ENCODE measurements at regions not wholly inside any gene's neighbourhood (a gene's known extent, or its start where the extent isn't known, plus 50 kb on each side); places are given as distances from the start of the nearest gene placed in this dataset.

DNA sequence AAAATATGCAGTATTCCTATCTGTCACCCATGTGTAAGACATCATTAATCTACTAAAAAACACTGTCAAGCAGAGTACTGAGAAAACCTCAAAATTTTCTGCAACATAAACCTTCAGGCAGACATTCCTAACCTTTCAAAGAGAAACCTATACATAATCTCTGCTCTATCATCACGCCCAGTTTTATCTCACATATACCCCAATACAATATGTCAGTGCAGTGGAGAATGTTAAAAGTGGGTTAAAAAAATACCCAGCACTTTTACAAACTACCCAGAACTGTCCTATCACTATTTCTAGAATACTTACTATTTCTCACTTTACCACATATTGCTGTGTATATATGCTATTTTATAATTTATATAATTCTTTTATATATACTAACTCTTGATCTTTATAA lies 922.0 kb upstream of the SORCS1 start:
- H3K36me3 ChIP-seq (ENCODE audit: insufficient read depth), result no peaks in the 10 kb centered on the region
- no peak overlapping the region for H3K9ac ChIP-seq
- H3K4me3 ChIP-seq (IDR thresholded peaks at IDR 0.05; ENCODE audit: insufficient read depth, low read depth, low read length), result no peak overlapping the region
- no peaks in the 10 kb centered on the region for H3K79me2 ChIP-seq (ENCODE audit: insufficient read depth, low read depth)
- no peak overlapping the region for H3K27ac ChIP-seq
- TF ChIP-seq, protein P1, sequence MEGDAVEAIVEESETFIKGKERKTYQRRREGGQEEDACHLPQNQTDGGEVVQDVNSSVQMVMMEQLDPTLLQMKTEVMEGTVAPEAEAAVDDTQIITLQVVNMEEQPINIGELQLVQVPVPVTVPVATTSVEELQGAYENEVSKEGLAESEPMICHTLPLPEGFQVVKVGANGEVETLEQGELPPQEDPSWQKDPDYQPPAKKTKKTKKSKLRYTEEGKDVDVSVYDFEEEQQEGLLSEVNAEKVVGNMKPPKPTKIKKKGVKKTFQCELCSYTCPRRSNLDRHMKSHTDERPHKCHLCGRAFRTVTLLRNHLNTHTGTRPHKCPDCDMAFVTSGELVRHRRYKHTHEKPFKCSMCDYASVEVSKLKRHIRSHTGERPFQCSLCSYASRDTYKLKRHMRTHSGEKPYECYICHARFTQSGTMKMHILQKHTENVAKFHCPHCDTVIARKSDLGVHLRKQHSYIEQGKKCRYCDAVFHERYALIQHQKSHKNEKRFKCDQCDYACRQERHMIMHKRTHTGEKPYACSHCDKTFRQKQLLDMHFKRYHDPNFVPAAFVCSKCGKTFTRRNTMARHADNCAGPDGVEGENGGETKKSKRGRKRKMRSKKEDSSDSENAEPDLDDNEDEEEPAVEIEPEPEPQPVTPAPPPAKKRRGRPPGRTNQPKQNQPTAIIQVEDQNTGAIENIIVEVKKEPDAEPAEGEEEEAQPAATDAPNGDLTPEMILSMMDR (conservative IDR thresholded peaks at IDR 0.05; ENCODE audit: low read depth, low read length), result no peak
- no peak overlapping the region for H3K4me2 ChIP-seq
- no peaks in the 10 kb centered on the region for H3K4me1 ChIP-seq (ENCODE audit: low read depth, poor library complexity, severe bottlenecking)
- H4K20me1 ChIP-seq (ENCODE audit: insufficient read depth), result no peaks in the 10 kb centered on the region
- no peaks in the 10 kb centered on the region for H3K27me3 ChIP-seq (ENCODE audit: insufficient read depth, low read depth)
- no peak overlapping the region for H2AFZ ChIP-seq (ENCODE audit: low read depth)

DNA sequence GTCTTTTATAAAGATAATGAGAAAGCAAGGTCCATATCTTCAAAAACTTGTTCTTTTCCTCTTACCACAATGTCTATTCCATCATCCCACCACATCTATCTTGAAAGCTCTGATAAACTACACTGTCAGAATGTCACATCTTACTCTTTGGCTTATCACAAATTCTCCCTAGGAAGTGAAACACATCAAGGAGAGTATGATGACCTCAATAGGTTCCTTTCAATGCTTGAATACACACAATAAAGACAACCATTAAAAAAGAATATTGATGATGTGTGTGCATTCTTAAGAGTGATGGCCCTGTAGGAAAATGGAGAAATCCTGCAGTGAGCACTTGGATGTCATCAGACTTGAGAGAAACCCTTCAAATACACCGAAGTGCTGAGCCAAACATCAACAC lies 918.1 kb upstream of the SORCS1 start:
- H3K27ac ChIP-seq, result no peak overlapping the region
- H3K9ac ChIP-seq, result no peak overlapping the region
- no peaks in the 10 kb centered on the region for H3K36me3 ChIP-seq (ENCODE audit: insufficient read depth)
- TF ChIP-seq, protein P1 (conservative IDR thresholded peaks at IDR 0.05; ENCODE audit: low read depth, low read length), result no peak
- no peaks in the 10 kb centered on the region for H3K4me1 ChIP-seq (ENCODE audit: low read depth, poor library complexity, severe bottlenecking)
- no peak overlapping the region for H3K4me3 ChIP-seq (IDR thresholded peaks at IDR 0.05; ENCODE audit: insufficient read depth, low read depth, low read length)
- no peak overlapping the region for H3K4me2 ChIP-seq
- no peaks in the 10 kb centered on the region for H3K27me3 ChIP-seq (ENCODE audit: insufficient read depth, low read depth)
- no peak overlapping the region for H2AFZ ChIP-seq (ENCODE audit: low read depth)
- no peaks in the 10 kb centered on the region for H4K20me1 ChIP-seq (ENCODE audit: insufficient read depth)
- H3K79me2 ChIP-seq (ENCODE audit: insufficient read depth, low read depth), result no peaks in the 10 kb centered on the region

DNA sequence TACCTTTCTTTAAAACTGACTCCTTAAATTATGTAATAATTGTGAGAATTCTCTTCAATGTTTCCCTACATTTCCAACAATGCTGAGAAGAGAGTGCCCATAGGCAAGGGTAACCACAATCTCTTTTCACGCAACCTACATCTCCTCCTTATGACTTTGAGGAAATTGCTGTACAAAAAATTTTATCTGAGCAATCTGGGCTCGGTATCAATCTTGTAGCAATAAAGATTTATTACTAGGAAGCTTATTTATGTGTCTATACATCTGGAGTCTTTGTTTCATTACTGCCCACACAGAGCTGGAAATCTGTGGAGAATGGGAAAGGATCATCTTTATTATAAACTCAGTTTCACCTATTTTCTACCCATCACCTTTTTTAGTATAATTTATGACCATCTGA lies 913.8 kb upstream of the SORCS1 start:
- Histone ChIP-seq H3K27ac (no peak overlapping the region), H3K36me3 (ENCODE audit: insufficient read depth) (no peaks in the 10 kb centered on the region), H3K4me1 (ENCODE audit: low read depth, poor library complexity, severe bottlenecking) (no peaks in the 10 kb centered on the region), H3K4me2 (no peak overlapping the region), H3K9ac (no peak overlapping the region), H4K20me1 (ENCODE audit: insufficient read depth) (no peaks in the 10 kb centered on the region), H2AFZ (ENCODE audit: low read depth) (no peak overlapping the region), H3K27me3 (ENCODE audit: insufficient read depth, low read depth) (no peaks in the 10 kb centered on the region), H3K4me3 (IDR thresholded peaks at IDR 0.05; ENCODE audit: insufficient read depth, low read depth, low read length) (no peak overlapping the region), H3K79me2 (ENCODE audit: insufficient read depth, low read depth) (no peaks in the 10 kb centered on the region)
- TF ChIP-seq, protein P1 (conservative IDR thresholded peaks at IDR 0.05; ENCODE audit: low read depth, low read length), result no peak

- no peak overlapping the region for H3K4me2 ChIP-seq
- TF ChIP-seq, protein P1 (conservative IDR thresholded peaks at IDR 0.05; ENCODE audit: low read depth, low read length), result no peak
Measured at GRCh38 chr10:108072466-108072865, 908.0 kb upstream of the SORCS1 start.

More at GRCh38 chr10:108072466-108072865, 908.0 kb upstream of the SORCS1 start:
- Histone ChIP-seq H3K27ac (no peak overlapping the region), H3K4me1 (ENCODE audit: low read depth, poor library complexity, severe bottlenecking) (no peaks in the 10 kb centered on the region), H2AFZ (ENCODE audit: low read depth) (no peak overlapping the region), H3K9ac (no peak overlapping the region), H3K79me2 (ENCODE audit: insufficient read depth, low read depth) (no peaks in the 10 kb centered on the region), H3K4me3 (IDR thresholded peaks at IDR 0.05; ENCODE audit: insufficient read depth, low read depth, low read length) (no peak overlapping the region), H3K36me3 (ENCODE audit: insufficient read depth) (no peaks in the 10 kb centered on the region), H4K20me1 (ENCODE audit: insufficient read depth) (no peaks in the 10 kb centered on the region), H3K27me3 (ENCODE audit: insufficient read depth, low read depth) (no peaks in the 10 kb centered on the region)

All from KMS-11 (cell line).